ENCODE measurements at regions not wholly inside any gene's neighbourhood (a gene's known extent, or its start where the extent isn't known, plus 50 kb on each side); places are given as distances from the start of the nearest gene placed in this dataset.
A peak's percentile ranks its signal among the peaks of the same experiment; 100 is the strongest.

GRCh38 chr4:79585330-79585729 lies 177.3 kb upstream of the GK2 start:
- Mint-ChIP-seq H3K27me3 (ENCODE audit: insufficient read depth) (no peaks in the 10 kb centered on the region), H3K36me3 (ENCODE audit: low read depth) (no peaks in the 10 kb centered on the region), H3K9me3 (no peaks in the 10 kb centered on the region), H3K4me3 (no peak overlapping the region), H3K4me1 (ENCODE audit: low read depth) (no peaks in the 10 kb centered on the region), H3K27ac (no peak overlapping the region)
- TF ChIP-seq CTCF (IDR thresholded peaks at IDR 0.05): no peak
- DNase-seq: no peak

GRCh38 chr4:79584902-79585301 lies 176.9 kb upstream of the GK2 start:
- no peak overlapping the region for H3K4me3 Mint-ChIP-seq
- no peaks in the 10 kb centered on the region for H3K4me1 Mint-ChIP-seq (ENCODE audit: low read depth)
- H3K9me3 Mint-ChIP-seq: no peaks in the 10 kb centered on the region
- no peak for DNase-seq
- no peaks in the 10 kb centered on the region for H3K36me3 Mint-ChIP-seq (ENCODE audit: low read depth)
- no peaks in the 10 kb centered on the region for H3K27me3 Mint-ChIP-seq (ENCODE audit: insufficient read depth)
- TF ChIP-seq CTCF (IDR thresholded peaks at IDR 0.05): no peak
- H3K27ac Mint-ChIP-seq: no peak overlapping the region

GRCh38 chr4:79584352-79584751 lies 176.3 kb upstream of the GK2 start:
- no peak overlapping the region for H3K27ac Mint-ChIP-seq
- H3K4me1 Mint-ChIP-seq (ENCODE audit: low read depth): no peaks in the 10 kb centered on the region
- no peak for DNase-seq
- no peak overlapping the region for H3K4me3 Mint-ChIP-seq
- no peak for TF ChIP-seq CTCF (IDR thresholded peaks at IDR 0.05)
- H3K36me3 Mint-ChIP-seq (ENCODE audit: low read depth): no peaks in the 10 kb centered on the region
- no peaks in the 10 kb centered on the region for H3K27me3 Mint-ChIP-seq (ENCODE audit: insufficient read depth)
- no peaks in the 10 kb centered on the region for H3K9me3 Mint-ChIP-seq

- TF ChIP-seq CTCF (IDR thresholded peaks at IDR 0.05): no peak
- H3K27me3 Mint-ChIP-seq (ENCODE audit: insufficient read depth): no peaks in the 10 kb centered on the region; the same call in 1 of the 2 replicates
- no peaks in the 10 kb centered on the region for H3K4me1 Mint-ChIP-seq (ENCODE audit: low read depth)
- no peak overlapping the region for H3K4me3 Mint-ChIP-seq
- DNase-seq: no peak
- H3K27ac Mint-ChIP-seq: no peak overlapping the region
- H3K9me3 Mint-ChIP-seq: no peaks in the 10 kb centered on the region
- no peaks in the 10 kb centered on the region for H3K36me3 Mint-ChIP-seq (ENCODE audit: low read depth)
Measured at GRCh38 chr4:79578606-79579005, 170.6 kb upstream of the GK2 start.

- H3K4me3 Mint-ChIP-seq: no peak overlapping the region
- no peaks in the 10 kb centered on the region for H3K9me3 Mint-ChIP-seq
- no peak overlapping the region for H3K27ac Mint-ChIP-seq
- DNase-seq: no peak
- H3K36me3 Mint-ChIP-seq (ENCODE audit: low read depth): no peaks in the 10 kb centered on the region
- H3K4me1 Mint-ChIP-seq (ENCODE audit: low read depth): no peaks in the 10 kb centered on the region
- H3K27me3 Mint-ChIP-seq (ENCODE audit: insufficient read depth): peaks cover 2% of the 10 kb centered on the region
- peak; percentile 58; the same call in 1 of the 2 replicates for TF ChIP-seq CTCF (IDR thresholded peaks at IDR 0.05)
Measured at GRCh38 chr4:79576429-79576753, 168.4 kb upstream of the GK2 start.
